Mesenchymal stem cell (in vitro differentiated cells and primary cell): ENCODE measurements at regions not wholly inside any gene's neighbourhood (a gene's known extent, or its start where the extent isn't known, plus 50 kb on each side); places are given as distances from the start of the nearest gene placed in this dataset.

Experiments
- DNase-seq: peaks from one replicate; pipeline ENCODE4 v3.0.0-alpha.2; 2013
- H2AFZ ChIP-seq: one replicate; pipeline ENCODE4 v1.6.1; 2013; ENCODE audit warnings: low read depth, mild to moderate bottlenecking, control low read depth, inconsistent platforms, low read length, moderate library complexity
- H2AK5ac ChIP-seq: 2 replicates; pipeline ENCODE4 v1.6.1; 2013; ENCODE audit warnings: low read length, moderate library complexity, mild to moderate bottlenecking, inconsistent platforms; ENCODE audit not compliant: severe bottlenecking
- H2BK120ac ChIP-seq: one replicate; pipeline ENCODE4 v1.6.1; 2013; ENCODE audit warnings: low read depth, mild to moderate bottlenecking, inconsistent platforms, low read length, moderate library complexity
- H2BK12ac ChIP-seq, 2 experiments: one replicate each; pipeline ENCODE4 v1.6.1; 2013; ENCODE audit warnings: inconsistent platforms in 2 of 2, low read length in 2 of 2, mild to moderate bottlenecking in 2 of 2, moderate library complexity in 2 of 2, control low read depth in 1 of 2
- H2BK15ac ChIP-seq: one replicate; pipeline ENCODE4 v1.6.1; 2013; ENCODE audit warnings: mild to moderate bottlenecking, low read depth, inconsistent platforms; ENCODE audit not compliant: poor library complexity, severe bottlenecking
- H2BK5ac ChIP-seq: 2 replicates; pipeline ENCODE4 v1.6.1; 2013; ENCODE audit warnings: low read depth, mild to moderate bottlenecking, low read length, control low read depth, inconsistent platforms; ENCODE audit not compliant: poor library complexity, severe bottlenecking
- H3K14ac ChIP-seq, 2 experiments: one replicate each; pipeline ENCODE4 v1.6.1; 2013; ENCODE audit warnings: inconsistent platforms in 2 of 2, low read length in 2 of 2, control low read depth in 1 of 2, mild to moderate bottlenecking in 1 of 2, moderate library complexity in 1 of 2
- H3K18ac ChIP-seq, 2 experiments: one replicate each; pipeline ENCODE4 v1.6.1; 2013; ENCODE audit warnings: inconsistent platforms in 2 of 2, low read length in 2 of 2, control low read depth in 1 of 2, low read depth in 1 of 2, mild to moderate bottlenecking in 1 of 2
- H3K23ac ChIP-seq, 2 experiments: one replicate each; pipeline ENCODE4 v1.6.1; 2013; ENCODE audit warnings: inconsistent platforms in 2 of 2, low read length in 2 of 2, mild to moderate bottlenecking in 2 of 2, moderate library complexity in 2 of 2, control low read depth in 1 of 2
- H3K27ac ChIP-seq: 2 replicates; pipeline ENCODE4 v1.5.1; 2013; ENCODE audit warnings: mild to moderate bottlenecking, moderate library complexity, low read length, control low read depth, inconsistent platforms; ENCODE audit not compliant: poor library complexity, severe bottlenecking
- H3K27me3 ChIP-seq, 2 experiments: 2 replicates each; pipeline versions ENCODE4 v1.6.1 to v1.7.0; 2013; ENCODE audit warnings: low read length in 2 of 2, mild to moderate bottlenecking in 2 of 2, moderate library complexity in 2 of 2, control low read depth in 1 of 2, inconsistent platforms in 1 of 2; ENCODE audit not compliant: control insufficient read depth in 1 of 2, insufficient read depth in 1 of 2
- H3K36me3 ChIP-seq, 2 experiments: 2 replicates each; pipeline versions ENCODE4 v1.6.1 to v1.7.0; 2013; ENCODE audit warnings: low read length in 2 of 2, control low read depth in 1 of 2, inconsistent platforms in 1 of 2, low read depth in 1 of 2, mild to moderate bottlenecking in 1 of 2; ENCODE audit not compliant: insufficient read depth in 2 of 2, control insufficient read depth in 1 of 2
- H3K4ac ChIP-seq, 2 experiments: one replicate each; pipeline ENCODE4 v1.6.1; 2013; ENCODE audit warnings: inconsistent platforms in 2 of 2, low read length in 2 of 2, mild to moderate bottlenecking in 2 of 2, moderate library complexity in 2 of 2, control low read depth in 1 of 2, low read depth in 1 of 2
- H3K4me1 ChIP-seq: 2 replicates; pipeline ENCODE4 v1.6.1; 2013; ENCODE audit warnings: low read depth, low read length, control low read depth; ENCODE audit not compliant: control insufficient read depth, insufficient read depth
- H3K4me2 ChIP-seq: 2 replicates; pipeline ENCODE4 v1.6.1; 2013; ENCODE audit warnings: low read length, mild to moderate bottlenecking, inconsistent platforms; ENCODE audit not compliant: poor library complexity, severe bottlenecking
- H3K4me3 ChIP-seq, 2 experiments: 2 replicates each; pipeline versions ENCODE4 v1.5.1 to v1.7.0; 2013; ENCODE audit warnings: low read length in 2 of 2, mild to moderate bottlenecking in 2 of 2, control low read depth in 1 of 2, low read depth in 1 of 2; ENCODE audit not compliant: insufficient read depth in 1 of 2
- H3K79me1 ChIP-seq: replicated peaks from 2 replicates; pipeline ENCODE4 v1.6.1; 2013; ENCODE audit warnings: mild to moderate bottlenecking, control low read depth, low read length, inconsistent platforms; ENCODE audit not compliant: poor library complexity, severe bottlenecking
- H3K9ac ChIP-seq: 2 replicates; pipeline ENCODE4 v1.7.0; 2013; ENCODE audit warnings: mild to moderate bottlenecking, low read length, moderate library complexity
- H3K9me3 ChIP-seq: 2 replicates; pipeline ENCODE4 v1.7.0; 2013; ENCODE audit warnings: mild to moderate bottlenecking, low read length; ENCODE audit not compliant: control insufficient read depth
- H4K8ac ChIP-seq: one replicate; pipeline ENCODE4 v1.6.1; 2013; ENCODE audit warnings: inconsistent platforms, mild to moderate bottlenecking, low read length, moderate library complexity
- H4K91ac ChIP-seq: one replicate; pipeline ENCODE4 v1.6.1; 2013; ENCODE audit warnings: mild to moderate bottlenecking, low read length, inconsistent platforms
- WGBS: methylation state at CpG from one replicate; pipeline ENCODE4 v1.1.7; 2013; ENCODE audit warnings: mixed read lengths; 5-methylcytosine and 5-hydroxymethylcytosine counted together

- no peak overlapping the region for H3K4me3 ChIP-seq
- H2BK120ac ChIP-seq, result no peak overlapping the region
- no peak overlapping the region for H3K27ac ChIP-seq
- H4K8ac ChIP-seq, result no peak overlapping the region
- no peak overlapping the region for H3K4ac ChIP-seq
- H3K27me3 ChIP-seq, result no peaks in the 10 kb centered on the region
- no peak overlapping the region for H2BK12ac ChIP-seq
- H2AK5ac ChIP-seq, result no peak overlapping the region
- H3K79me1 ChIP-seq, result no peaks in the 10 kb centered on the region
- H3K36me3 ChIP-seq, result no peaks in the 10 kb centered on the region
- no peak overlapping the region for H2AFZ ChIP-seq
- H3K4me2 ChIP-seq, result no peak overlapping the region
- no peak for DNase-seq
- no peak overlapping the region for H2BK5ac ChIP-seq
- 91% methylated on average over 3 of the region's 4 CpGs for WGBS
- no peak overlapping the region for H3K9ac ChIP-seq
- no peaks in the 10 kb centered on the region for H3K9me3 ChIP-seq
- no peak overlapping the region for H3K18ac ChIP-seq
- H3K14ac ChIP-seq, result no peak overlapping the region
- no peaks in the 10 kb centered on the region for H3K4me1 ChIP-seq
- H4K91ac ChIP-seq, result no peak overlapping the region
- H3K23ac ChIP-seq, result no peak overlapping the region
- H2BK15ac ChIP-seq, result no peak overlapping the region
Measured at GRCh38 chr13:34002924-34003323, 185.0 kb downstream of the RFC3 start.

DNA sequence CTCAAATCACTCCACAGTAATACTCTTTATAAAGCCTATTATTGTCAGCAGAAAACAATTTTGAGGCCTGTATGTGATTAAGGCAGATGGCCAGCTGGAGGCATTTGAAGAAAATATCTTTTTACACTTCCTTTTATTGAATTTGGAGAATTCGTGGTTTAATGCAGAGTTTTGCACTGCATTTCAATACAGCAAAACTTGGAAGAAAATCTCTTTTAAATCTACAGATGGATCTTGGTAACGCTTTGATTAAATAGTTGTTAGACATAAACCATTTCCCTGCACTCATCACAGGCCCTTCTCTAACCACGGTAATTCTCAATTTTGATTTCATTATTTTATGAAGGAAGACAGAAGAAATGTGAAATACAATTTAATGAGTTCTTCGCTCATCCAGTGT, 185.7 kb downstream of the RFC3 start:
- no peak overlapping the region for H4K91ac ChIP-seq
- H3K4me3 ChIP-seq, result no peak overlapping the region
- no peak for DNase-seq
- H3K27me3 ChIP-seq, result no peaks in the 10 kb centered on the region
- H3K18ac ChIP-seq, result no peak overlapping the region
- no peak overlapping the region for H3K4ac ChIP-seq
- H3K9me3 ChIP-seq, result no peaks in the 10 kb centered on the region
- H2AFZ ChIP-seq, result no peak overlapping the region
- H2BK120ac ChIP-seq, result no peak overlapping the region
- H2AK5ac ChIP-seq, result no peak overlapping the region
- H4K8ac ChIP-seq, result no peak overlapping the region
- no peak overlapping the region for H3K27ac ChIP-seq
- no peak overlapping the region for H2BK15ac ChIP-seq
- H3K79me1 ChIP-seq, result no peaks in the 10 kb centered on the region
- H3K36me3 ChIP-seq, result no peaks in the 10 kb centered on the region
- H3K4me1 ChIP-seq, result no peaks in the 10 kb centered on the region
- no peak overlapping the region for H3K23ac ChIP-seq
- no peak overlapping the region for H2BK5ac ChIP-seq
- H2BK12ac ChIP-seq, result no peak overlapping the region
- WGBS, result 57% methylated on average over 2 of the region's 4 CpGs
- H3K9ac ChIP-seq, result no peak overlapping the region
- no peak overlapping the region for H3K14ac ChIP-seq
- no peak overlapping the region for H3K4me2 ChIP-seq

- Histone ChIP-seq H3K36me3 (no peaks in the 10 kb centered on the region), H2BK120ac (no peak overlapping the region), H3K23ac (no peak overlapping the region), H3K9me3 (no peaks in the 10 kb centered on the region), H4K91ac (no peak overlapping the region), H3K4me3 (no peak overlapping the region), H3K27me3 (no peaks in the 10 kb centered on the region), H3K79me1 (no peaks in the 10 kb centered on the region), H3K4me2 (no peak overlapping the region), H2BK5ac (no peak overlapping the region), H3K9ac (no peak overlapping the region), H2AFZ (no peak overlapping the region), H3K14ac (no peak overlapping the region), H2BK15ac (no peak overlapping the region), H2AK5ac (no peak overlapping the region), H4K8ac (no peak overlapping the region), H2BK12ac (no peak overlapping the region), H3K18ac (peak overlapping the region in 1 of 2 experiments; percentile 29), H3K4me1 (no peaks in the 10 kb centered on the region), H3K4ac (no peak overlapping the region), H3K27ac (no peak overlapping the region)
- WGBS, result 91% methylated on average over 14 of the region's 14 CpGs
- DNase-seq, result no peak
Measured at GRCh38 chr13:34004676-34005075, 186.7 kb downstream of the RFC3 start.

DNA sequence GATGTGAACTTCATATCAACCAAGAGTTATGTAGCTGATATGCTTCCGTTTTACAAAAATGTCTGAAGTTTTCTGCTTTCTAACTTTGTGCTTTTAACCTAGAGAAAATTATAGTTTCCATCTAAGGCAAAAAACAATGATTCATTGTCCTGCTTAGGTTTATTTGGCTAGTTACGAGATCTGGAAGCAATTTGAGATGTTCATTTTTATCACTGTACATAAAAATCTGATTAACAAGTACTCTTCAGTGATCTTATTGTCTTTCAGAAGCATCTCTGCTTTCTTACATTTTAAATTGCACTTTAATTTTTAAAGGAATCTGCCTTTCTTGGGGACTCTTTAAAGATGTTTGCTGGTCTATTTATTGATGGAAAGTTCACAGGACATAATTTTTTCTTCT, 188.1 kb downstream of the RFC3 start:
- H3K27ac ChIP-seq, result no peak overlapping the region
- no peaks in the 10 kb centered on the region for H3K9me3 ChIP-seq
- no peak overlapping the region for H3K9ac ChIP-seq
- H4K8ac ChIP-seq, result no peak overlapping the region
- no peak overlapping the region for H4K91ac ChIP-seq
- no peak overlapping the region for H3K4me2 ChIP-seq
- no CpG with 5 or more reads among the region's 2 CpGs for WGBS
- H3K27me3 ChIP-seq, result no peaks in the 10 kb centered on the region
- no peak overlapping the region for H3K4ac ChIP-seq
- no peak overlapping the region for H2BK5ac ChIP-seq
- no peak overlapping the region for H2BK12ac ChIP-seq
- DNase-seq, result no peak
- no peak overlapping the region for H2BK15ac ChIP-seq
- no peak overlapping the region for H3K14ac ChIP-seq
- no peak overlapping the region for H2AFZ ChIP-seq
- H2BK120ac ChIP-seq, result no peak overlapping the region
- H3K36me3 ChIP-seq, result no peaks in the 10 kb centered on the region
- H3K23ac ChIP-seq, result no peak overlapping the region
- no peak overlapping the region for H3K4me3 ChIP-seq
- no peaks in the 10 kb centered on the region for H3K79me1 ChIP-seq
- no peak overlapping the region for H3K18ac ChIP-seq
- H3K4me1 ChIP-seq, result no peaks in the 10 kb centered on the region
- no peak overlapping the region for H2AK5ac ChIP-seq
